OCI-LY1 (cell line): ENCODE measurements at regions not wholly inside any gene's neighbourhood (a gene's known extent, or its start where the extent isn't known, plus 50 kb on each side); places are given as distances from the start of the nearest gene placed in this dataset.

ENCODE experiments used
- CTCF ChIP-seq: fragments of 200-600 bp; sonication (generic), shearing (Covaris generic); IDR thresholded peaks from 2 replicates; pipeline ENCODE4 v1.5.1; 2017; ENCODE audit warnings: mild to moderate bottlenecking, antibody characterized with exemption, low read length, moderate library complexity, mixed read lengths
- EZH2 ChIP-seq: fragments of 200-600 bp; sonication (generic), shearing (Covaris generic); IDR thresholded peaks from 2 replicates; pipeline ENCODE4 v1.8.0; 2017; ENCODE audit warnings: borderline replicate concordance, mixed run types, mild to moderate bottlenecking, antibody characterized with exemption, low read length, moderate library complexity, mixed read lengths

- TF ChIP-seq CTCF (no peak), EZH2 (no peak)
These were observed 138.4 kb downstream of the PCTP start for GRCh38 chr17:55889271-55889670.
